Kidney tubule cell (primary cell): ENCODE measurements at regions not wholly inside any gene's neighbourhood (a gene's known extent, or its start where the extent isn't known, plus 50 kb on each side); places are given as distances from the start of the nearest gene placed in this dataset.

Experiments
- DNase-seq: peaks from one replicate; pipeline ENCODE4 v3.0.0-alpha.2; 2018; ENCODE audit warnings: low spot score

DNA sequence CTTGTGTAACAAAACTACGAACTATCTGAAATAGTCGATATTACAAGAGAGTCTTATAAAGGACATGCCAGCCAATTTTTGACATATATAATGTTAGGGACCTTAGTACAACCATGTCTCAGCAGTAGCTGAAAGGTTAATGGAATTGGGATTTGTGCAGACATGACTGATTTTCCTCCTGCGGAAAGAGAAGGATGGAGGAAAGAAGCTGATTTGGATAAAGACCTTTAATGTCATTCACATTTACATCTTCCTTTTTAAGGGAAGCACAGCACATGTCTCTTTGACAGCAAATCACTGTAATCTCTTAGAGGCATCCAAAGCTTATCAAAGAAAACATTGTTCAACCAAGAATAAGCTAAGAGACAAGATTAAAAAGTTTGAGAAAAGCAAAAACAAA lies 1976.2 kb upstream of the IGFBP7 start:
- no peak for DNase-seq

- DNase-seq, result no peak
Observed at GRCh38 chr4:59091146-59092142, 1981.3 kb upstream of the IGFBP7 start.

- DNase-seq, result no peak
Observed at GRCh38 chr4:59094505-59094904, 1984.3 kb upstream of the IGFBP7 start.

DNA sequence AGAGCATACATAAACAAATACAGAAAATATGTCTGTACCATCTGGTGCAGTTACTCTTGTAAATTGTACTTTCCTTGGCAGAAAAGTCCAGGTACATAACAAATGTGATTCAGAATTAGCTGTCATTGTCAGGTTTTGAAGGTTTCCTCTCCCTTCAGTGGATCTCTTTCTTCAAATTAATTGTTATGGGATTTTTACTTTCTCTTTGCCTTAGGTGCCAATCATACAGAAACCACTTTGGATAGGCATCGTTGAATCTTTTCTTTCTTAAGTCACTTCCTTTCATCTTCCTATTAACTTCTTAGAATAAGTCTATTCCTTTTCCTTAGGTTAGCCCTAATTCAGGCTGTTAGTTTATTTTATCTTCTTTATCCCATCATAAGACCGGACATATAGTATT lies 1992.1 kb upstream of the IGFBP7 start:
- DNase-seq, result no peak

GRCh38 chr4:59120287-59120814 lies 2010.2 kb upstream of the IGFBP7 start:
- DNase-seq, result no peak

- no peak for DNase-seq
Observed at GRCh38 chr4:59122626-59123025, 2012.4 kb upstream of the IGFBP7 start.

GRCh38 chr4:59126159-59126558 lies 2016.0 kb upstream of the IGFBP7 start:
- DNase-seq, result no peak

DNA sequence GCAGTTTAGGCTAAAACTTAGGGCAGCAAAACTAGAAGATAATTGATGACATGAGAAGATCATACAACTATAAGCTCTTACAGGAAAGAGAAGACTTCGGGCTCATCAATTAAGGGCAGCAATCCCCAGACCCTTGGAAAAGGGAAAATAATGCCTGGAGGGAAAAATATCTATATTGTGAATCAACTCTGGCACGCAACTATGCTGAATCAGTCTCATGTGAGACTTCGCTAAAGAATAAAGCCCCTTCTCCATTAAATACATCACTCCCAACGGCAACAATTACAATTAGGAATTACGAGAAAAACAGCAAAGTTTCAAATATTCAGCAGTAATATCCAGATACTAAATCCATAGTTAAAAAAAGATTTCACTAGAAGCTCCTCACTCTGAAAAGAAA lies 2016.8 kb upstream of the IGFBP7 start:
- DNase-seq, result no peak

- no peak for DNase-seq
Observed at GRCh38 chr4:59127743-59128142, 2017.6 kb upstream of the IGFBP7 start.

DNA sequence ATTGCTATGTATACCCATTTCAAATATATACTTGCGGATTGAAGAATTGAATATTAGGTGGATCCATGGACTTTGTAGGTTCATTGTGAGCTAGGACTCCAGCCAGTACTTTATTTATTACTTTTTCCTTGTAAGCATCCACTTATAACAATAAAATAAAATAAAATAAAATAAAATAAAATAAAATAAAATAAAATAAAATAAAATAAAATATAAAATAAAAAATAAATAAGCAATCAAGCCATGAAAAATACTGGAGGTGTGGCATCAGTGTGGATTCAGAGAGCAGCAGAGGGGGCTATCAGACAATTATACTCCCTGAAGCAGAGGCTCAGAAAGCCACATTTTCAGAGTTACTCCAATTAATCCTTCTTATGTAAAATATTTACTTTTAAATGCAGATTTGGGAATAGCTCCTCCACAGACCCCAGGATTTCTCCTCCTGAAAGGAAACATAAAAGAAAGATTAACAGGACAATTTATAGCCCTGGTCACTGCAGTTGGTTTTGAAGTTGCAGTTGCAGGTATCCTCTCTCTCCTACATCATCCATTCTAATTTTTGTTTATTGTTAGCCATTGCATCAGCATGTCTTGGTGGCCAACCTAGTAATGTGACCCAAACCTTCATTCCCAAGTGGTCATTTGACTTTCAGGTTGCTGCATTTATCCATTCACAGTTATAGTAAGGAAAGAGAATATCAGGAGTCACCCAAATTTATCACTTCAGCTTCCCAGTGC lies 2025.2 kb upstream of the IGFBP7 start:
- no peak for DNase-seq

DNA sequence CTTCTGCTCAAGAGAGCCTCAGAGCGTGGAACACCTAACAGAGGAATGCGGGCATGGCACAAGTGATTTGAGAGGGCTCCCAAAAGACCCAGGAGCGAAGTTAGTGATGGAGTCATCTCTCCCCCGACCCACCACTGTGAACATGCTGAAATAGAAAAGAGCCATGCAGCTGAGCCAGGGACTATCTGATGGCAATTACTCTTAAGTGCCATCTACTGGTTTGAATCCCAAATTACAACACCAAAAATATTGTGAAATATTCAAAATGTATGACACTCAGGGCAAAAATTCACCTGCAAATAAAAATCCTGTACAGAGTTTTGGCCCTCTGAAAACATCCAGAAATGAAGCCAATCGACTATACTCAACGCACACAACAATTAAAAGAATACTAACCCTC lies 2038.9 kb upstream of the ADGRL3 start:
- DNase-seq, result no peak

DNA sequence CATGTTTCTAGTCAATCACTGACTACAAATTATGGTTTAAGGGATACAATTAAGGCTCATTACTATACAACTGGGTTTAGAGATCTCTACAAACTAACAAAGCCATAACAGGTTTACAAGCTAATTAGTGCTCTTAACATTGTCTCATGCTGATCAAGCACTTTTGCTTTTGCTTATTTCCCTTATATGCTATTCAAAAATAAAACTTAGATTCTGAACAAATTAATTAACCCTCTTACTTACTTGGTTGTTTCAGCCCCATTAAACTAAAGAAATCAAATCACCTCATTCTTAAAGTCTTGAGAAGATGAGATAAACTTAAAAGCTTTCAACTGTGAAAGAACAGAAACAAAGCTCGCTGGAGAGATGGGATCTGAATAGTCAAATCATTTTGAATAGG lies 2024.5 kb upstream of the ADGRL3 start:
- no peak for DNase-seq

- no peak for DNase-seq
Observed at GRCh38 chr4:59179372-59179771, 2020.8 kb upstream of the ADGRL3 start.

- no peak for DNase-seq
Observed at GRCh38 chr4:59180161-59180560, 2020.0 kb upstream of the ADGRL3 start.

GRCh38 chr4:59180969-59181368 lies 2019.2 kb upstream of the ADGRL3 start:
- DNase-seq, result no peak

DNA sequence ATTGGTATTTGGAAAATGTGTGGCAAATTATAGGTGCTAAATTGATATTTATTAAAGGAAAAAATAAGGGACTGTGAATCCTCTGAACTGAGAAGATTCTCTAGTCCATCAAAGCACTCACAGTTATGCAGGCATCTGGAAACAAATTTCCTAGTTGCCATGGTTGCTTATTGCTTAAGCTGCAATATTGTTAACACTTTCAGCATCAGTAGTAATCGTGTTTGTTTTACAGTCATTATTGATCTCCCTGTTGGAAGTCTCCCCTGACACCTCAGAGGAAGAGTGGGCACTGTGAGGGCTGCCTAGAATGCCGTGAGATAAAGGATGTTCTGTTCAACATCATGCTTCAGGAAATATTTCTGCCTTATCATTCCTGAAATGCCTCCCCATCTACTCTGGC lies 2004.3 kb upstream of the ADGRL3 start:
- no peak for DNase-seq

- DNase-seq, result no peak
Observed at GRCh38 chr4:59200992-59201391, 1999.1 kb upstream of the ADGRL3 start.

DNA sequence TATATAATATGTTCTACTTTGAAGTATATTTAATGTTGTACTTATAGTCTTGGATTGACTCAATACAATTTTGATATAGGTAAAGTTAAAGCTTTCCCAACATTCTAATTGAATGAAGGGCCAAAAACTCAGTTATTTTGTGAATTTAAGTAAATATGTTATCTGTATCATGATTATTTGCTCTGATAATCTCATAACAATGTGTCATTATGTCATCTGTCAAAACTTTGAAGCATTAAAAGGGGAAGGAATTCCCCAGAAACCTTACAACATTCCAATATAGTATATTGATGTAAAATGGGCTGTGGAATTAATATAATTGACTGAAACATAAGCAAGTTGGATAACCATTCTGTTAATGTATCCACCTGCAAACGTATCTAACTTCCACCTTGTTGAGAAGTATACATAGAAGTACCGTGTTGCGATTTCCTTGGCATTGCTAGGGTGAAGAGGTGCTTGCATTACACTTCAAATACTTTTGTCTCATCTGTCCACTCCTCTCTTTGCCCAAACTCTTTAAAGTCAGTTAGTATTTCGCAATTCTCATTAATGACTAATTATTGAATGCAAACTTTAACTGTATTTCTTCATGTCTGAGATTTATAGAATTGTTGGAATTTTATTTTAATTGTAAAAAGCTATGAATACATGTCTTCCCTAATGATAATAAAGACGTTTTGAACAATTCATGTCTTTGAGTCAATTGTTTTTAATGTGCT lies 1982.1 kb upstream of the ADGRL3 start:
- DNase-seq, result no peak

DNA sequence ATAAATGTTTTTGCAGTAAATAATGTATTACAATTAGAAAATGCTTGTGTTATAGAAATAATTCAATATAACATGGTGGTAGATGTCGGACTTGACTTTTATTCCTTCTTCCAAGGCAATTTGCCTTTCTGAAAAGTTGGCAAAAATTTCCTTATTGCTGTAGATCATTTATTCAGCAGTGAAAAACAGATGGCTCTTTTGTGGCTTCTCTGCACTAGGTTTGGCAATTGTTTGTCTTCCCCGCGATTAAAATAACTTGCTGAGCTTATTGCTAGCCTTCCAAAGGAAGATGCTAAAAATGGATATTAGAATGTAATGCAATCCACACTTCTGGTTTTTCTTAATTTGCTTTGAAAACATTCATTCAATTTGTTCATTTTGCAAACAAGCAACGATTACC lies 1977.9 kb upstream of the ADGRL3 start:
- no peak for DNase-seq

DNA sequence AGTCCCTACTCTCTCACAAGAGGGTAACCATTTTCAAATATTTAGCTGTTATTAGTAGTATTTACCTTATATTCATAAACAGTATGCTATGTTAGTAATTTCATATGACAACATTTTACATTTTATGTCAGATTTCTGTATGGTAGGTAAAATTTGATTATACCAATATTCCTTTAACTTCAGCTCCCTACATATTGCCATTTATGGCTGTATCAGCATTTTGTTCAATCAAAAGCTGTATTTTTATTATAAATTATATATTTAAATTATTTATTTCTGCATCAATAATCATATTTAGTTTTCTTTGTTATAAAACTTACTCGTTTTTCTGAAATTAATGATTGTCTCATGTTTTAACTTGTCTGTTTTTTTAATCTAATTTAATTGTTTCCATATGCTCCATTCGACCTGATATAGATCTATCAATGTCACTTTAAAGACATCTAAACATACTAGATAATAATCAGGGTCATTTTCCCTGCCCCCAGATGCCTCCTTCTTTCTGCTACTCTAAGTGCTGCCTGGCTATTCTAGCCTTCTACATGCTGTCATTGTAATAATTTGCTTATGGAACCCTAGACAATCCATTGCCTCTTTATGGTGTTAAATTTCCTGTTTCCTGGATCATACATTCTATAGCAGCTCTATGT lies 1976.7 kb upstream of the ADGRL3 start:
- no peak for DNase-seq

DNA sequence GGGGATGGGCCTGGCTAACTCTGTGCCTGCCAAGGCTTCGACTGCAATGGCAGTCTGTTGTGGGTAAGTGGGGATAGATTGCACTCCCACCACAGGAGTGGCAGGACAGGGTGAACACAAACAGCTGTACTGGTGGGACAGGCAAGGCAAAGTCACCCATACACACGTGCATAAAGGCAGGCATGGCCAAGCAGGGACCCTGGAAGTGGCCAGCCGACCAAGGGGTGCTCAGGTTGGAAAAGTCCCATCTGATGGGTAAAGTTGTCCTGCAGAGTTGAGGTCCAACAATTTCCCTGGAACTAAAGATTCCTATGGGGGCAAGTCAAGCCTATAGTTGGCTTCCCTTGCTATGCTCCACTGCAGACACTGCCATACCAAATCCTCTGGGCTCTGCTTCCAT lies 1961.9 kb upstream of the ADGRL3 start:
- no peak for DNase-seq

DNA sequence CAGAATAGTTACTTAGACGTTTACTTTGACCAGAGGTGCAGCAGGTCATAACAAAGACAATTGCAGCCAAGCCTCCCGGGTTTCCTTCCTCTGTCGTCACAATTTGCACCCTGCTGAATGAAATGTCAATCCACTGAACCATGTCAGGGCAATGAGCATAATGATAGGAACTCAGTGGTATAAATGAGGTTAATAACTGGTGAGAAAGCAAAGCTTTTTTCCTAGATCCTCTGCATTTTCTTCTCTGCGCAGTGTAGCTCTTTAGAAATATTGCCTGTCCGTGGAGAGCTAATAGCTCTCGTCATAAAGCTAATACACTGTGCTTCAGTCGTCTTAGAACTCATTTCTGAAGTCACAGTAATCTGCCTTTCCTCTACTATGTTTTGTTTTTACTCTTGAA lies 1960.1 kb upstream of the ADGRL3 start:
- DNase-seq, result peak; percentile 25
